ENCODE measurements at regions not wholly inside any gene's neighbourhood (a gene's known extent, or its start where the extent isn't known, plus 50 kb on each side); places are given as distances from the start of the nearest gene placed in this dataset.

GRCh38 chr1:199931666-199932377, 95.7 kb upstream of the NR5A2 start:
- no peak for TF ChIP-seq CTCF (IDR thresholded peaks at IDR 0.05; ENCODE audit: poor library complexity, severe bottlenecking)
- Histone ChIP-seq H3K4me3 (ENCODE audit: severe bottlenecking) (no peak overlapping the region), H3K36me3 (ENCODE audit: low read depth) (no peaks in the 10 kb centered on the region), H3K9me3 (ENCODE audit: severe bottlenecking) (no peaks in the 10 kb centered on the region), H3K27ac (ENCODE audit: poor library complexity, severe bottlenecking) (no peak overlapping the region), H3K27me3 (ENCODE audit: insufficient read depth, poor library complexity, severe bottlenecking) (no peaks in the 10 kb centered on the region), H3K4me1 (ENCODE audit: insufficient read depth, poor library complexity, severe bottlenecking) (no peaks in the 10 kb centered on the region)
- ATAC-seq (ENCODE audit: low read depth) (no peak), DNase-seq (ENCODE audit: low spot score) (no peak)

- H3K27me3 ChIP-seq (ENCODE audit: insufficient read depth, poor library complexity, severe bottlenecking): no peaks in the 10 kb centered on the region
- no peak overlapping the region for H3K27ac ChIP-seq (ENCODE audit: poor library complexity, severe bottlenecking)
- no peak for TF ChIP-seq CTCF (IDR thresholded peaks at IDR 0.05; ENCODE audit: poor library complexity, severe bottlenecking)
- DNase-seq (ENCODE audit: low spot score): no peak
- H3K9me3 ChIP-seq (ENCODE audit: severe bottlenecking): no peaks in the 10 kb centered on the region
- no peaks in the 10 kb centered on the region for H3K36me3 ChIP-seq (ENCODE audit: low read depth)
- no peak for ATAC-seq (ENCODE audit: low read depth)
- H3K4me3 ChIP-seq (ENCODE audit: severe bottlenecking): no peak overlapping the region
- H3K4me1 ChIP-seq (ENCODE audit: insufficient read depth, poor library complexity, severe bottlenecking): no peaks in the 10 kb centered on the region
These were observed 95.0 kb upstream of the NR5A2 start for GRCh38 chr1:199932462-199932861.

- Histone ChIP-seq H3K9me3 (ENCODE audit: severe bottlenecking) (no peaks in the 10 kb centered on the region), H3K4me1 (ENCODE audit: insufficient read depth, poor library complexity, severe bottlenecking) (no peaks in the 10 kb centered on the region), H3K27me3 (ENCODE audit: insufficient read depth, poor library complexity, severe bottlenecking) (no peaks in the 10 kb centered on the region), H3K36me3 (ENCODE audit: low read depth) (no peaks in the 10 kb centered on the region), H3K4me3 (ENCODE audit: severe bottlenecking) (no peak overlapping the region), H3K27ac (ENCODE audit: poor library complexity, severe bottlenecking) (no peak overlapping the region)
- no peak for DNase-seq (ENCODE audit: low spot score)
- no peak for ATAC-seq (ENCODE audit: low read depth)
- TF ChIP-seq CTCF (IDR thresholded peaks at IDR 0.05; ENCODE audit: poor library complexity, severe bottlenecking): no peak
These were observed 91.1 kb upstream of the NR5A2 start for GRCh38 chr1:199936441-199936840.

GRCh38 chr1:199937161-199937560, 90.3 kb upstream of the NR5A2 start:
- no peaks in the 10 kb centered on the region for H3K9me3 ChIP-seq (ENCODE audit: severe bottlenecking)
- H3K36me3 ChIP-seq (ENCODE audit: low read depth): no peaks in the 10 kb centered on the region
- no peak for TF ChIP-seq CTCF (IDR thresholded peaks at IDR 0.05; ENCODE audit: poor library complexity, severe bottlenecking)
- H3K27ac ChIP-seq (ENCODE audit: poor library complexity, severe bottlenecking): no peak overlapping the region
- ATAC-seq (ENCODE audit: low read depth): no peak
- H3K4me1 ChIP-seq (ENCODE audit: insufficient read depth, poor library complexity, severe bottlenecking): no peaks in the 10 kb centered on the region
- DNase-seq (ENCODE audit: low spot score): no peak
- H3K4me3 ChIP-seq (ENCODE audit: severe bottlenecking): no peak overlapping the region
- no peaks in the 10 kb centered on the region for H3K27me3 ChIP-seq (ENCODE audit: insufficient read depth, poor library complexity, severe bottlenecking)

- DNase-seq (ENCODE audit: low spot score): no peak
- no peaks in the 10 kb centered on the region for H3K4me1 ChIP-seq (ENCODE audit: insufficient read depth, poor library complexity, severe bottlenecking)
- TF ChIP-seq CTCF (IDR thresholded peaks at IDR 0.05; ENCODE audit: poor library complexity, severe bottlenecking): no peak
- H3K9me3 ChIP-seq (ENCODE audit: severe bottlenecking): no peaks in the 10 kb centered on the region
- no peak overlapping the region for H3K4me3 ChIP-seq (ENCODE audit: severe bottlenecking)
- no peaks in the 10 kb centered on the region for H3K36me3 ChIP-seq (ENCODE audit: low read depth)
- no peak overlapping the region for H3K27ac ChIP-seq (ENCODE audit: poor library complexity, severe bottlenecking)
- no peak for ATAC-seq (ENCODE audit: low read depth)
- H3K27me3 ChIP-seq (ENCODE audit: insufficient read depth, poor library complexity, severe bottlenecking): no peaks in the 10 kb centered on the region
These were observed 89.8 kb upstream of the NR5A2 start for GRCh38 chr1:199937661-199938060.
